GM18861 (cell line): ENCODE measurements at regions not wholly inside any gene's neighbourhood (a gene's known extent, or its start where the extent isn't known, plus 50 kb on each side); places are given as distances from the start of the nearest gene placed in this dataset.

Experiments used
- ATAC-seq: cut with Tn5 transposase; IDR thresholded peaks from one replicate; pipeline ENCODE4 v1.9.1; 2021; ENCODE audit not compliant: unreplicated experiment

- no peak for ATAC-seq
These were observed 421.3 kb upstream of the ANKRD30A start for GRCh38 chr10:36704124-36704523.

GRCh38 chr10:36703179-36703578 is 422.2 kb upstream of the ANKRD30A start:
- no peak for ATAC-seq

GRCh38 chr10:36700123-36700522 is 425.3 kb upstream of the ANKRD30A start:
- ATAC-seq = no peak

DNA sequence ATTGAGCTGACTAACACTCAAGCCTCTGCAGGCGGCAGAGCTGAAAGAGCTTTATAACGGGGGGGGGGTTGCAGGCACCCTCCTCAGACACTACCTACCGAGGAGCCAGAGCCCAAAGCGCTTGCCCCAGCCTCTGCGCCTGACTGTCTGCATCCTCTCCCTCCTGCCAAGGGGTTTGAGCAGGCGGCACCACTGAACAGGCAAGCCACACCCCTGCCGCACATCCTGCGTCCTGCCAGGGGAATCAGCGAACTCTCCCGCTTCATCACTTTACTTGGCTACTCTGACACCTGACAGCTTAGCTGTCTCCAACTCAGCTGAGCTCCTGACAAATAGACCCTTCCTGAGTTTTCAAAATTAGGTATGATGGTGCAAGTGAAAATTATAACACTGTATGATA is 432.6 kb upstream of the ANKRD30A start:
- ATAC-seq = no peak

DNA sequence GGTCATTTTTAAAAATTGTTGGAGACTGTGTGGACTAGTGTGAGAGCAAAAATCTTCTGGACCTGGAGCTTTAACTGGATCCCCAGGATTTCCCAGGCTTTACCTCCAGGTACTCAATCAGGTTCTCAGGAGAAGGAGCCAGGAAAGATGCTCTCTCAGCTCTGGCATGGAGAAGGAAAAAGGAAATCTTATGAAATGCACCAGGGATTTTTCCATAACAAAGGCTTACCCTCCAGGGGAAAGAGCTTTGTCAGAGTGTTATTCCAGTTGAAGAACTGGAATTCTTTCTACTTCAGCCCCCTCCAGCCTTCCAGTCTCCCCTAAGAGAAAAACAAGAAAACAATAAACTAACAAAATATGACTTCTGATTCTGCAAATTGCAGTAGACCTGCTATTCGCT is 436.7 kb upstream of the ANKRD30A start:
- ATAC-seq = no peak

DNA sequence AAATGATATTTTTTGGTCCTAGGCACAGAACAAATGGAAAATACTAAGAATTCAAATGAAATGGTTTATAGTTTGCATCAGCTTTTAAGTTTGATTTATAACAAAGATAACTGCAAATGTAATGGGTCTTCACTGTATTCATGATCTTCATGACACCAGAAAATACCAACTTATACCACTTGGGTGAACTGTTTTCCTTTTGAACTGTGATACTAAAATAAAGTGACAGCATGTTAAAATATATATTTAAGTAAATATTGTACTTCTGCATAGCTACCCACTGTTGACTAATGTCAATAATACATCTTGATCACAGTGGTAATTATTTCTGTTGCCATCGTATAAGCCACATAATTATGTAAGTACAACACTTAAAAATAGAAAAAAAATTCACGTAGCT is 442.0 kb upstream of the ANKRD30A start:
- no peak for ATAC-seq

- ATAC-seq = no peak
These were observed 443.4 kb upstream of the ANKRD30A start for GRCh38 chr10:36681751-36682632.

DNA sequence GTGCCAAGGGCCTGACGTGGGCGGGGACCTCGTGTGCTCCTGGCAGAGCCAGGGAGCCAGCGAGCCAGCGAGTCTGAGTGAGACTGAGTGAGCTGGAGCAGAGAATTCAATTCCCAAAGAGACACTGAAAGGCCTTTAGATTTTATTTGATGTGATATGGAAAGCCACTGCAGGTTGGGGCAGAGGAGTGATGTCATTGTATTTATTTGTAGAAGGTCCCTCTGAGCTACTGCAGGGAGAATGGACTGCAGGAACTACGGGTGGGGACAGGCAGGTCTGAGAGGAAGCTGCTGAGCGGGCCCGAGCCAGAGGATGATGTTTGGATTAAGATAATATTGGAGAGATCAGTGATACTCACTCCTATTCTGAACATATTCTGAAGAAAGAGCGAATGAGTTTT is 445.8 kb upstream of the ANKRD30A start:
- ATAC-seq = no peak

DNA sequence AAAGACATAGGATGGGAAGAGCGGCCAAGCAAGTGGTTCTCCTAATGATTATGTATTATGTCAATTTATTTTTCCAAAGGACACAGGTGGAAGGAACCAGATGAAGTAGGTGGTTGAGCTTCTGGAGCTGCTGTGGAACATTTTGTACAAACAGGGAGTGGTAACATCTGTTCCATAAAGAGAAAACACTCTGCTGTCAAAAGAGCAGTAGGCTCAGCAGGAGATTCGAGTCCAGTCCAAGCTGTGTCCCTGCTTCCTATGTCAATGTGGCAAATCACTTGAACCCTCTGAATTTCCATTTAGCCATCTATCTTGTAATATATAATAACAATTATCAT is 448.0 kb upstream of the ANKRD30A start:
- no peak for ATAC-seq

- no peak for ATAC-seq
These were observed 448.5 kb upstream of the ANKRD30A start for GRCh38 chr10:36676756-36677430.

- ATAC-seq = no peak
These were observed 449.1 kb upstream of the ANKRD30A start for GRCh38 chr10:36676321-36676720.

GRCh38 chr10:36675458-36675880 is 449.9 kb upstream of the ANKRD30A start:
- ATAC-seq = no peak

DNA sequence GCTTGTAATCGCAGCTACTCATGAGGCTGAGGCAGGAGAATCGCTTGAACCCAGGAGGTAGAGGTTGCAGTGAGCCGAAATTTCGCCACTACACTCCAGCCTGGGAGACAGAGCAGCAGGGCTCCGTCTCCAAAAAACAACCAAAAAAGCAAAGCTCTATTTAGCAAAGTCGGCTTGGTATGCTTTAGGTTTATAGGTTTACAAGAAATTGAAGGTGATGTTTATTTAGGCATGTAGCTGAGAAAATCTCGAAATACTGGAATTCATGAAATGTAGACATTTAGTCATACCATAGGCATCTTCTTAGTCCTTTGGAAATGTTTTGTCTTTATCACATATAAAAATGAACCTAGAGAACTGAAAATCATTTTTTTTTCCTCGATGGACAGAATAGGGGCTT is 453.8 kb upstream of the ANKRD30A start:
- no peak for ATAC-seq

DNA sequence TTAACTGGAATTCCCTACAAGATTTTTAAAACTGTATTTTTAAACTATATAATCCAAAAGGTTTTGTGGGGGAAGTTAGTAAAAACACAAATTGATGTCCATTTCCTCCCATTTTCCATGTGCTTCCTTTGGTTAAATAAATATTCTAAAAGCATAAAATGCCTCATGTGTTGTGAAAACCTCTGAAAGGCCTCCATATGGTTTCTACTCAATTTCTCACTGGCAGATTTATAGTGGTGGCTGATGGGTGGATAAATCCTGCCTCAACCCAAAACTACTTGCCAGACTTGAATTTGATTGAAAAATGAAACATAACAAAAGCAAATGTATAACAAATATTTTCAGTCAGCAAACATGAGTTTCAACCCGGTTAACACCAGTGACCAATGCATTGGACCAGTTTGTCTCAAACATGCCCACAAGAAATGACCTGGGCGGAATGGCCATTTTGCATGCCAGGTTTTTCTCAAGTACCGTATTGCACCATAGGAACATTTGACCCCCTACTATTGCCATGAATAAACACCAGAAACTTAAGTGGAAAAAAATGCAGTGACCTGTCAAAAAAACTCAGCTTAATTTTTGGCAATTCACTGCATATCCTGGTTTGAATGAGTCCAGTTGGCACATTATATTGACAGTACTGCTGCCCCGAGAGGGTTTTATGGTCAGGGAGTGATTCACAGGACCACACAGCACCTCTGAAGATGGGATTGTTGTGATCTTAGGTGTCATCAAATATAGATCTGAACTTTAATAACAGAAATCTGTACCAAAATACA is 454.6 kb upstream of the ANKRD30A start:
- ATAC-seq = no peak

DNA sequence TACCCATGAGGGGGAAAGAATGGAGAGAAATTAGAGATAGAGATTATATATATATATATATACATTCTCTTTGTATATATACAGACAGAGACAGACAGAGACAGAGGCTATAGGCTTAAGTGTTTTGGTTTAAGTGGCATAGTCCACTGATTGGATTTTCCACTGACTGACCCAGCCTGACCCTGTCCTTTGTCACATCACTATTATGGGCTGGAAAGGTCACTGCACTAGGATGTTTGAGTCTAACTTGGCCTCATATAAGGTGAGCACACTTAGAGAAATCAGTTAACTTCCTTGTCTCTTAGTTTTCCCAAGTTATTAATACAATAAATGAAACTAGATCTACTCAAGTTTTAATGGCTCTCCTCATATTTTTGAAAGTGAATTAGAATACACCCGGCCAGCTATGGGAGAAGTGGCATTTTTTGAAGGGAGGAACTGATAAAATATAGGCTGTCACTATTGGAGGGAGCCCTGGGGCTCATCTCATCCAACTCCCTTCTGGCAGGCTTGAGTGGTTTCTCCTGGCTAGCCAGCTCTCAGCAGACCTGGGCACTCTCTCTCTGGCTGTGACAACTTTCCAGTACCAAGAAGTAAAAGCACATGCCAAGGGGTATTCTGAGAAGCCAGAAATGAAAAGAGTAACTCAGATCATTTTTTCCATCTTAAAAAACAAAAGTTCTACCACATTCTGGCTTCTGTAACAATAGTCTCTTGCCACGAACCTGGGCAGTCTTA is 455.6 kb upstream of the ANKRD30A start:
- no peak for ATAC-seq

GRCh38 chr10:36666451-36666850 is 458.9 kb upstream of the ANKRD30A start:
- no peak for ATAC-seq

GRCh38 chr10:36662571-36662970 is 462.8 kb upstream of the ANKRD30A start:
- ATAC-seq = no peak

DNA sequence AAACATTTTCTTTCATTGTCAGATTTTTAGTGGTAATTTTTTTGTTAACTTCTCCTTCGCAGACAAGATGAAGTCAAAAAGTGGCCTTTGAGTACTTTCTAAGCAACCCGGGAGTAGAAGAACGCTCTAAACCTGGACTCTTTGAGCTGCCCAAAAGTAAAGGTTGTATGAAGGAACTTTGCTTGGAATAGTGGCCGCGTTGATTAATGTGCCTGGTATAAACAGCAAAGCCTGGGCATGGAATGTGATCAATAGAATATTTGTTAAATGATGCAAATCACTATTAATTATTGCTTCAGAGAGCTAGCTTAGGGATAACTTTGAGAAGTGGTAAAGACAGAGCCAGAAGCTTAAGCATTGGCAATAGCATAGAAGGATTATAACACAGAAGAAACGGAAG is 475.1 kb upstream of the ANKRD30A start:
- ATAC-seq = no peak

DNA sequence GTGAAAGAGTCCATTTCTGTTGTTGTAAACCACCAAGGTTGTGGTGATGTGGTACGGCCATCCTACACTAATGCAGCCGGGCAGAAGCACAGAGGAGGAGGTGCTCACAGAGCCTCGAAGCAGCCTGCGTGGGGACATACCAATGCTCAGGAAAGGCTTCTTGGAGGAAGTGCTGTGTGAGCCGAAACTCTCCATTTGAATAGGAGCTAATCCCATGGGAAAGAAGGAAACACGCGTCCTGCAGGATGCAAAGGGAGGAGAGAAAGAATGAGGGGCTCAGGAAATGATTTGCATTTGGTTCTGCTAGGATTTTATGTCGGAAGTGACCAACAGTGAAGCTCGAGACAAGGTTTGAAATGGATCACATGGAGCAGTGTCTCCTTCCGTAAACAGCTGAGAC is 477.9 kb upstream of the ANKRD30A start:
- no peak for ATAC-seq

GRCh38 chr10:36640626-36641025 is 484.8 kb upstream of the ANKRD30A start:
- ATAC-seq = no peak
